SH-SY5Y (cell line): ENCODE measurements at regions not wholly inside any gene's neighbourhood (a gene's known extent, or its start where the extent isn't known, plus 50 kb on each side); places are given as distances from the start of the nearest gene placed in this dataset.

Source experiments
- GATA2 ChIP-seq: IDR thresholded peaks from 2 replicates; pipeline ENCODE4 v1.6.1; 2011; ENCODE audit warnings: mild to moderate bottlenecking, low read depth, low read length
- GATA3 ChIP-seq: IDR thresholded peaks from 2 replicates; pipeline ENCODE4 v1.6.1; 2011; ENCODE audit warnings: low read depth, mild to moderate bottlenecking, low read length, moderate library complexity

- TF ChIP-seq GATA2 = no peak
- TF ChIP-seq GATA3 = no peak
Measured at GRCh38 chr14:49487238-49487637, 98.9 kb downstream of the RPS29 start.
